Muscle of leg (tissue), 3 donors: ENCODE measurements at regions not wholly inside any gene's neighbourhood (a gene's known extent, or its start where the extent isn't known, plus 50 kb on each side); places are given as distances from the start of the nearest gene placed in this dataset.
"Not testable (repeated sequence)": the region's sequence is repeated elsewhere in the genome, so short reads cannot be mapped to it uniquely, and the experiment has no call there.

Experiments used
- DNase-seq: peaks from one replicate; pipeline ENCODE4 v3.0.0; 2013
- H3K27ac ChIP-seq: one replicate; pipeline ENCODE4 v1.5.1; 2013; ENCODE audit warnings: mild to moderate bottlenecking, low read length, control low read depth
- H3K27me3 ChIP-seq: one replicate; pipeline ENCODE4 v1.6.1; 2013; ENCODE audit warnings: low read length; ENCODE audit not compliant: control insufficient read depth, insufficient read depth
- H3K36me3 ChIP-seq: one replicate; pipeline ENCODE4 v1.6.1; 2013; ENCODE audit warnings: low read length; ENCODE audit not compliant: control insufficient read depth, insufficient read depth
- H3K4me1 ChIP-seq: one replicate; pipeline ENCODE4 v1.6.1; 2013; ENCODE audit warnings: low read length; ENCODE audit not compliant: control insufficient read depth, insufficient read depth
- H3K4me3 ChIP-seq: one replicate; pipeline ENCODE4 v1.5.1; 2013; ENCODE audit warnings: low read length, control low read depth
- H3K9me3 ChIP-seq: replicated peaks from 2 replicates; pipeline ENCODE4 v1.6.1; 2013; ENCODE audit warnings: low read depth, low read length; ENCODE audit not compliant: control insufficient read depth
- WGBS: methylation state at CpG from one replicate; pipeline ENCODE4 v1.1.5; 2013; ENCODE audit warnings: missing lambda C conversion rate; ENCODE audit not compliant: insufficient coverage; 5-methylcytosine and 5-hydroxymethylcytosine counted together

DNA sequence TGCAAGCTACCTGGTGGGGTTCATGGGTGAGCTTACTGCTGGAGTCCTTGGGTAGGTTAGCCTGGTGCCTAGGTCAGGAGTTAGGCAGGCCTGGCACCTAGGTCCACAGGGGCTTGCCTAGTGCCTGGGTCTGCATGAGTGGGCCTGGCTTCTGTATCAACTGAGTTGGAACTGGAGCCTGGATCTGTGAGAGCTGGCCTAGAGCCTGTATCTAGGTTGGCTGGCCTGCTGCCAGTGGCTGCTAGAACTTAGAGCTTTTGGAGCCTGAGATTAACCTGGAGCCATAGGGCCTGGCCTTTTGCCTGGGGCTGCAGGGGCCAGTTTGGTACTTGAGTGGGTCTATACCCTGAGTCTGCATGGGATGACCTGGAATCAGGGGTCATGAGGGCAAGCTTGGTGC, 679.4 kb downstream of the NUP35 start:
- no peaks in the 10 kb centered on the region for H3K36me3 ChIP-seq
- H3K4me1 ChIP-seq: no peaks in the 10 kb centered on the region
- H3K27ac ChIP-seq: no peak overlapping the region
- H3K9me3 ChIP-seq: peaks cover 3% of the 10 kb centered on the region
- no peak for DNase-seq
- H3K4me3 ChIP-seq: no peak overlapping the region
- H3K27me3 ChIP-seq: no peaks in the 10 kb centered on the region

DNA sequence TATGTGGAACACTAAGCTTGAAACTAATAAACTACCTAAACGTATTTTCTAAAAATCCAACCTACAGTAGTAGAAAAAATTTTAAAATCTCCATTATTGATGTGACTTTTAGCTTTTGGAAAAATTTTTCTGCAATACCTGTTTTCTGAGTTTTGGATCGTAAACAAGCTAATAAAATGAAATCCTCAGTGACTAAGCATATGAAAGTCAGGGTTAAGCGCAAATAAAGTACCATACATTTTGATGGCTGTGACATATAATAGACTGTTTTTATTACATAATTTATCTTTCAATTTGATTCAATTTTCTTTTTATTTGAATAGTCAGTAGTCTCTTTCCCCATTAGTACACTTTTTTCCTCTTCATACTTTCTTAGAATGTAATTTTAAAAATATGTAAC, 683.6 kb downstream of the NUP35 start:
- DNase-seq: no peak
- no CpG with 5 or more reads among the region's 3 CpGs for WGBS
- H3K4me1 ChIP-seq: no peaks in the 10 kb centered on the region
- H3K27ac ChIP-seq: no peak overlapping the region
- H3K36me3 ChIP-seq: no peaks in the 10 kb centered on the region
- H3K4me3 ChIP-seq: no peak overlapping the region
- H3K27me3 ChIP-seq: no peaks in the 10 kb centered on the region
- H3K9me3 ChIP-seq: peaks cover 3% of the 10 kb centered on the region

DNA sequence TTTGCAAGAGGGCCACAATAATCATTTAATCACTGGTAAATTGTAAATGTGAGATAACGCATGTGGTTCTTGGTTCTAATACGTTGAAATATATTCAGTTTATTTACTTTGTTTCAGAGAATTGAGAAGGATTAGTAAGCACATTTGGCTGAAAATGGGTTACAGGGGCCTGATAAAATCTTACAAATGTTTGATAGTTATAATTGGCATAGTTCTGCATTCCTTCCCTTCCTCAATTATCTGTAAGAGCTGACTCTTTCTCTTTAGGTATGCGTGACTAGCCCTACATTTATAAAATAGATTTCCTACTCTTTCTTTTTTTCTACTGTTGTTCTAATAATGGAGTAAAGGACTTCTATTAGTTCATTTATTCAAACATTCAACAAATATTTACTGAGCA, 685.2 kb downstream of the NUP35 start:
- H3K9me3 ChIP-seq: no peaks in the 10 kb centered on the region

DNA sequence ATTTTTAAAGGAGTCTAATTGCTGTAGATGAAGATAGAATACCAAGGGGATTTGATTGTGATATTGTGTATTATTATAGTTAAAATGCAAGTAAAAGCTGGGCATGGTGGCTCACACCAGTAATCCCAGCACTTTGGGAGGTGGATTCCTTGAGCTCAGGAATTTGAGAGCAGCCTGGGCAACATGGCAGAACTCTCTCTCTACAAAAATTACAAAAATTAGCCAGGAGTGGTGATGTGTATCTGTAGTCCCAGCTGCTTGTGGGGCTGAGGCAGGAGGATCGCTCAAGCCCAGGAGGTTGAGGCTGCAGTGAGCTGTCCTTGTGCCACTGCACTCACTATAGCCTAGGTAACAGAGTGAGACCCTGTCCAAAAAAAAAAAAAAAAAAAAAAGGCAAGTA, 687.0 kb downstream of the NUP35 start:
- Histone ChIP-seq H3K4me1 (no peaks in the 10 kb centered on the region), H3K27me3 (no peaks in the 10 kb centered on the region), H3K27ac (no peak overlapping the region), H3K9me3 (no peaks in the 10 kb centered on the region), H3K36me3 (no peaks in the 10 kb centered on the region), H3K4me3 (no peak overlapping the region)
- no peak for DNase-seq
- WGBS: no CpG with 5 or more reads among the region's 1 CpG

More for the DNA sequence above, 685.2 kb downstream of the NUP35 start:
- Histone ChIP-seq H3K36me3 (no peaks in the 10 kb centered on the region), H3K4me1 (no peaks in the 10 kb centered on the region), H3K27me3 (no peaks in the 10 kb centered on the region), H3K27ac (no peak overlapping the region), H3K4me3 (no peak overlapping the region)
- no CpG with 5 or more reads among the region's 3 CpGs for WGBS
- no peak for DNase-seq

DNA sequence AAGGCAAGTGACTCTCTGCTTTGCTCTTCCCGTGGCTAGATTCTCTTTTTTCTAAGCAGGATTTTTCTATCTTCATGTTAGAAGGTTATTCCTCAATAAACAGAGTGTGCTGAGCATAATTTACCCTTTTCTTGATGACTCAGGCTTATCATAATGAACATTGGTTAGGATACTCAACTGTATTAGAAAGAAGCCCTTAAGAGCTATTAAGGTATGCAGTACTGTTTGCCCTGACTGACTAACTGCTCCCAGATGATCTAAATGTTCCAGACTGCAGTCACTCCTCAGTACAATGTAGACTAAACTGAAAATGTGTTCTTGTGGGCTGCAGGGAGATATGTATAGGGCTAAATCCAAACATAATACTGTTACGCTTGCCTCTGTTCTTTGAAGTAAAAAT, 687.8 kb downstream of the NUP35 start:
- H3K36me3 ChIP-seq: no peaks in the 10 kb centered on the region
- H3K9me3 ChIP-seq: no peaks in the 10 kb centered on the region
- H3K4me3 ChIP-seq: no peak overlapping the region
- DNase-seq: no peak
- no peaks in the 10 kb centered on the region for H3K4me1 ChIP-seq
- no CpG with 5 or more reads among the region's 2 CpGs for WGBS
- no peak overlapping the region for H3K27ac ChIP-seq
- H3K27me3 ChIP-seq: no peaks in the 10 kb centered on the region

GRCh38 chr2:183825710-183826109, 701.5 kb downstream of the NUP35 start:
- Histone ChIP-seq H3K4me3 (no peak overlapping the region), H3K36me3 (no peaks in the 10 kb centered on the region), H3K27ac (no peak overlapping the region), H3K9me3 (peaks cover 19% of the 10 kb centered on the region), H3K27me3 (no peaks in the 10 kb centered on the region), H3K4me1 (no peaks in the 10 kb centered on the region)
- no CpG with 5 or more reads among the region's 3 CpGs for WGBS
- no peak for DNase-seq

GRCh38 chr2:183829931-183830330, 705.7 kb downstream of the NUP35 start:
- no peaks in the 10 kb centered on the region for H3K36me3 ChIP-seq
- H3K27me3 ChIP-seq: no peaks in the 10 kb centered on the region
- H3K4me3 ChIP-seq: no peak overlapping the region
- no peak overlapping the region for H3K27ac ChIP-seq
- no peak for DNase-seq
- WGBS: no CpG with 5 or more reads among the region's 2 CpGs
- peaks cover 12% of the 10 kb centered on the region for H3K9me3 ChIP-seq
- H3K4me1 ChIP-seq: no peaks in the 10 kb centered on the region

DNA sequence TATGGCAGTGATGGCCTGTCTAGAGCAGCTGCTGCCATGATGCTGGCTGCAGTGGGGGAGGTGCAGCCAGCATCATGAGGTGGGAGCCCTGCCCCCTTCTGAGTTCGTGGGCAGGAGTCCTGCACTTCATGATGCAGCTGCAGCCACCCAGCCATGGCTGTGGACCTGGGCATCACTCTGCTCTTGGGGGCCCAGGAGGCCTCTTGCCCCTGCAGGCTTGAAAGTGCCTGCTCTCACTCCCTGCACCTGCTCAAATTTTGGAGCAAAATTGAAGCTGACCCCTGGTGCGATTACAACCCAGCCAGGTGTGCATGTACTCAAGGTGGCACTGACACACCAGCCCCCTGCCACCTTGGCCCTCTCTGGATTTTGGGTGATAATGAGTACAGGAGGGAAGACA, 712.9 kb downstream of the NUP35 start:
- H3K4me1 ChIP-seq: no peaks in the 10 kb centered on the region
- H3K9me3 ChIP-seq: no peaks in the 10 kb centered on the region
- WGBS: 70% methylated on average over 1 of the region's 2 CpGs
- no peaks in the 10 kb centered on the region for H3K36me3 ChIP-seq
- no peak for DNase-seq
- no peak overlapping the region for H3K27ac ChIP-seq
- no peak overlapping the region for H3K4me3 ChIP-seq
- H3K27me3 ChIP-seq: no peaks in the 10 kb centered on the region

DNA sequence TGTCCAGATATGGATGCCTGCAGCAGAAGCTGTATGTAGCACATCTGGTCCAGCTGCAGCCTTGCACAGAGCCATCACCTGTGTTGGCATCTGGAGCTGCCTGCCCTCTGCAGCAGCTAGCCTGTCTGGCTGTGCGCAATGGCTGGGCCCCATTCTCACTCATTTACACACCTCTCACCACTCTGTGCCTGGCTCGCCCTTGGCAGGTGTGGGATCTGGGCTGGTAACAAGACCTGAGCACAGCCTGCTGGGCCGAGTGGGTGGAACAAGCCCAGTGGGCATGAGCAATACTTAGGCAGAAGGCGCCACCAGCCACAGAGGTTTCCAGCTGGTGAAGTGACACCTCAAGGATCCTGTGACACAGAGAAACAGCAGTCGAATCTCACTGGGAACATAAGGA, 714.1 kb downstream of the NUP35 start:
- Histone ChIP-seq H3K9me3 (no peaks in the 10 kb centered on the region), H3K36me3 (no peaks in the 10 kb centered on the region), H3K4me1 (no peaks in the 10 kb centered on the region), H3K27me3 (no peaks in the 10 kb centered on the region), H3K4me3 (no peak overlapping the region), H3K27ac (no peak overlapping the region)
- DNase-seq: no peak
- WGBS: 91% methylated on average over 5 of the region's 5 CpGs

GRCh38 chr2:183840061-183840584, 715.9 kb downstream of the NUP35 start:
- Histone ChIP-seq H3K9me3 (no peaks in the 10 kb centered on the region), H3K4me3 (no peak overlapping the region), H3K27me3 (no peaks in the 10 kb centered on the region), H3K36me3 (no peaks in the 10 kb centered on the region), H3K4me1 (no peaks in the 10 kb centered on the region), H3K27ac (no peak overlapping the region)
- DNase-seq: no peak
- 29% methylated on average over 2 of the region's 4 CpGs for WGBS

DNA sequence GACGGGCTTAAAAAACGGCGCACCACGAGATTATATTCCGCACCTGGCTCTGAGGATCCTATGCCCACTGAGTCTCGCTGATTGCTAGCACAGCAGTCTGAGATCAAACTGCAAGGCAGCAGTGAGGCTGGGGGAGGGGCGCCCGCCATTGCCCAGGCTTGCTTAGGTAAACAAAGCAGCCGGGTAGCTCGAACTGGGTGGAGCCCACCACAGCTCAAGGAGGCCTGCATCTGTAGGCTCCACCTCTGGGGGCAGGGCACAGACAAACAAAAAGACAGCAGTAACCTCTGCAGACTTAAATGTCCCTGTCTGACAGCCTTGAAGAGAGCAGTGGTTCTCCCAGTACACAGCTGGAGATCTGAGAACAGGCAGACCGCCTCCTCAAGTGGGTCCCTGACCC, 725.6 kb downstream of the NUP35 start:
- H3K4me1 ChIP-seq, H3K27ac ChIP-seq, H3K36me3 ChIP-seq, H3K27me3 ChIP-seq, H3K4me3 ChIP-seq, H3K9me3 ChIP-seq, DNase-seq: not testable (repeated sequence)
- WGBS: 100% methylated on average over 1 of the region's 11 CpGs
